Panc1 (cell line): ENCODE measurements at regions not wholly inside any gene's neighbourhood (a gene's known extent, or its start where the extent isn't known, plus 50 kb on each side); places are given as distances from the start of the nearest gene placed in this dataset.

Source experiments
- ATAC-seq: fragments of 200-7000 bp; cut with Tn5 transposase; 2 replicates; pipeline ENCODE4 v1.9.1; 2020; ENCODE audit warnings: mild to moderate bottlenecking, moderate library complexity
- BruUV-seq: library from RNA; stranded (reverse); fragments of 400-500 nt; replicated peaks from 2 replicates; lab custom pipeline; 2021; lab: Mats Ljungman, UMichigan
- CTCF ChIA-PET: fragments of 300-600 bp; sonication (Branson Sonifier 250); formaldehyde crosslinking; loops from one replicate; lab custom pipeline; 2022; ENCODE audit warnings: antibody characterized with exemption; lab: Charles Lee
- POLR2A ChIA-PET: fragments of 300-600 bp; sonication (Branson Sonifier 250); formaldehyde crosslinking; loops from one replicate; lab custom pipeline; 2022; ENCODE audit warnings: antibody characterized with exemption; lab: Charles Lee
- DNase-seq: peaks from one replicate; pipeline ENCODE4 v3.0.0-alpha.2; 2010; ENCODE audit warnings: low read depth, low spot score
- H3K27ac ChIP-seq: 2 replicates; pipeline ENCODE4 v1.5.1; 2011; ENCODE audit warnings: mild to moderate bottlenecking, low read length, inconsistent platforms
- H3K27me3 ChIP-seq: fragments of 200-500 bp; sonication (Bioruptor generic); 2 replicates; pipeline ENCODE4 v1.6.0; 2014; ENCODE audit warnings: low read length, inconsistent platforms; ENCODE audit not compliant: control insufficient read depth, insufficient read depth
- H3K36me3 ChIP-seq: fragments of 200-500 bp; sonication (Bioruptor generic); 2 replicates; pipeline ENCODE4 v1.5.1; 2014; ENCODE audit warnings: inconsistent platforms, mild to moderate bottlenecking, low read length, moderate library complexity; ENCODE audit not compliant: control insufficient read depth, insufficient read depth
- H3K4me1 ChIP-seq: 2 replicates; pipeline ENCODE4 v1.5.1; 2011; ENCODE audit warnings: inconsistent platforms, mild to moderate bottlenecking, low read length, moderate library complexity; ENCODE audit not compliant: control insufficient read depth, insufficient read depth
- H3K4me3 ChIP-seq, 2 experiments: 2 replicates each; pipeline ENCODE4 v1.5.1; 2011 to 2012; ENCODE audit warnings: low read depth in 2 of 2, low read length in 2 of 2, mild to moderate bottlenecking in 2 of 2, inconsistent platforms in 1 of 2, moderate library complexity in 1 of 2
- H3K9me3 ChIP-seq: fragments of 200-500 bp; sonication (Bioruptor generic); 2 replicates; pipeline ENCODE4 v1.5.1; 2014; ENCODE audit warnings: low read depth, mild to moderate bottlenecking, inconsistent platforms, low read length, moderate library complexity; ENCODE audit not compliant: control insufficient read depth, insufficient read depth
- CTCF ChIP-seq: fragments of 450-650 bp; IDR thresholded peaks from 2 replicates; pipeline ENCODE4 v1.5.1; 2017; ENCODE audit warnings: mild to moderate bottlenecking
- POLR2AphosphoS5 ChIP-seq: IDR thresholded peaks from 2 replicates; pipeline ENCODE4 v1.6.1; 2012; ENCODE audit warnings: mild to moderate bottlenecking, low read depth, low read length, moderate library complexity
- REST ChIP-seq, 2 experiments: IDR thresholded peaks; 2 replicates each; pipeline ENCODE4 v1.6.1; 2011 to 2012; ENCODE audit warnings: low read depth in 2 of 2, control low read depth in 1 of 2, low read length in 1 of 2, mild to moderate bottlenecking in 1 of 2, moderate library complexity in 1 of 2; ENCODE audit not compliant: insufficient read depth in 1 of 2
- SIN3A ChIP-seq: IDR thresholded peaks from 2 replicates; pipeline ENCODE4 v1.6.1; 2012; ENCODE audit warnings: low read depth, mild to moderate bottlenecking, low read length, moderate library complexity, borderline replicate concordance; ENCODE audit not compliant: insufficient read depth
- TCF7L2 ChIP-seq: IDR thresholded peaks from 2 replicates; pipeline ENCODE4 v1.6.1; 2011; ENCODE audit warnings: mild to moderate bottlenecking, low read depth, low read length, inconsistent platforms
- in situ Hi-C: cut with HindIII; loops from 2 replicates; pipeline ENCODE4 v1.10.0; 2016; ENCODE audit warnings: low sequenced_read_pairs, low pct_unique_long_range_greater_than_20kb
- intact Hi-C: fragments of 100-400 bp; cut with micrococcal nuclease; formaldehyde crosslinking; loops from one replicate; pipeline ENCODE4 v1.10.0; 2022; ENCODE audit not compliant: unreplicated experiment

GRCh38 chr6:140462076-140462452 is 1087.6 kb upstream of the CITED2 start:
- BruUV-seq = no TSS peak
- ChIA-PET CTCF (no interaction called here), POLR2A (no interaction called here)
- Histone ChIP-seq H3K27ac (peak overlapping the region; percentile 51; the same call in 1 of the 2 replicates), H3K4me1 (peaks cover 2% of the 10 kb centered on the region; the same call in 1 of the 2 replicates), H3K9me3 (peaks cover 9% of the 10 kb centered on the region; the same call in 1 of the 2 replicates), H3K4me3 (no peak overlapping the region), H3K36me3 (no peaks in the 10 kb centered on the region), H3K27me3 (no peaks in the 10 kb centered on the region)
- TF ChIP-seq REST (IDR thresholded peaks at IDR 0.05; ENCODE audit: insufficient read depth in 1 of 2, low read depth in 2 of 2, low read length in 1 of 2) (no peak), CTCF (no peak), SIN3A (no peak), TCF7L2 (no peak), POLR2AphosphoS5 (no peak)
- intact Hi-C loops (no loop called here), in situ Hi-C loops (no loop called here)
- DNase-seq = no peak
- ATAC-seq = no peak

GRCh38 chr6:140460267-140460666 is 1085.8 kb upstream of the CITED2 start:
- POLR2A ChIA-PET = no interaction called here
- in situ Hi-C loops = no loop called here
- Histone ChIP-seq H3K4me3 (no peak overlapping the region), H3K27ac (no peak overlapping the region; the same call in 1 of the 2 replicates), H3K4me1 (peaks cover 2% of the 10 kb centered on the region; the same call in 1 of the 2 replicates), H3K36me3 (no peaks in the 10 kb centered on the region), H3K9me3 (peaks cover 7% of the 10 kb centered on the region; the same call in 1 of the 2 replicates), H3K27me3 (no peaks in the 10 kb centered on the region)
- ATAC-seq (no peak), DNase-seq (no peak)
- no TSS peak for BruUV-seq
- TF ChIP-seq REST (IDR thresholded peaks at IDR 0.05; ENCODE audit: insufficient read depth in 1 of 2, low read depth in 2 of 2, low read length in 1 of 2) = no peak
- no peak for TF ChIP-seq TCF7L2
- TF ChIP-seq SIN3A = no peak
- TF ChIP-seq POLR2AphosphoS5 = no peak
- no peak for TF ChIP-seq CTCF
- intact Hi-C loops = no loop called here
- CTCF ChIA-PET = no interaction called here
